A673 (cell line): ENCODE measurements at regions not wholly inside any gene's neighbourhood (a gene's known extent, or its start where the extent isn't known, plus 50 kb on each side); places are given as distances from the start of the nearest gene placed in this dataset.

ENCODE experiments used
- BruUV-seq: library from RNA; stranded (reverse); fragments of 400-500 nt; replicated peaks from 2 replicates; lab custom pipeline; 2021; lab: Mats Ljungman, UMichigan
- CTCF ChIA-PET: fragments of 300-600 bp; sonication (Branson Sonifier 250); formaldehyde crosslinking; loops from one replicate; lab custom pipeline; 2022; ENCODE audit warnings: antibody characterized with exemption; lab: Charles Lee
- POLR2A ChIA-PET: fragments of 300-600 bp; sonication (Branson Sonifier 250); formaldehyde crosslinking; loops from one replicate; lab custom pipeline; 2022; ENCODE audit warnings: antibody characterized with exemption; ENCODE audit not compliant: low non-redundant PET; lab: Charles Lee
- DNase-seq: peaks from one replicate; pipeline ENCODE4 v3.0.0-alpha.2; 2015; ENCODE audit warnings: low spot score
- H3K27ac ChIP-seq: fragments of 200-600 bp; sonication (generic); 2 replicates; pipeline ENCODE4 v1.5.1; 2016; ENCODE audit warnings: mixed run types, low read depth, mild to moderate bottlenecking, mixed read lengths, antibody characterized with exemption, low read length; ENCODE audit not compliant: poor library complexity, severe bottlenecking
- H3K27me3 ChIP-seq: fragments of 200-600 bp; sonication (generic); replicated peaks from 2 replicates; pipeline ENCODE4 v1.6.1; 2017; ENCODE audit warnings: mixed run types, low read depth, mild to moderate bottlenecking, mixed read lengths, antibody characterized with exemption, low read length; ENCODE audit not compliant: insufficient read depth, poor library complexity
- H3K36me3 ChIP-seq: fragments of 200-600 bp; sonication (generic); 2 replicates; pipeline ENCODE4 v1.6.1; 2016; ENCODE audit warnings: mixed run types, mild to moderate bottlenecking, mixed read lengths, antibody characterized with exemption, low read length; ENCODE audit not compliant: insufficient read depth, poor library complexity, severe bottlenecking
- H3K4me1 ChIP-seq: fragments of 200-600 bp; sonication (generic); 2 replicates; pipeline ENCODE4 v1.6.1; 2017; ENCODE audit warnings: mixed run types, mild to moderate bottlenecking, mixed read lengths, antibody characterized with exemption, low read length; ENCODE audit not compliant: insufficient read depth, poor library complexity, severe bottlenecking
- H3K4me3 ChIP-seq: fragments of 200-600 bp; sonication (generic); 2 replicates; pipeline ENCODE4 v1.5.1; 2016; ENCODE audit warnings: low read depth, mixed run types, mild to moderate bottlenecking, mixed read lengths, low read length; ENCODE audit not compliant: poor library complexity, severe bottlenecking
- H3K9me3 ChIP-seq: fragments of 200-600 bp; sonication (generic); 2 replicates; pipeline ENCODE4 v1.6.1; 2016; ENCODE audit warnings: mixed run types, low read depth, mild to moderate bottlenecking, mixed read lengths, antibody characterized with exemption, low read length; ENCODE audit not compliant: poor library complexity, severe bottlenecking
- CTCF ChIP-seq: fragments of 300-800, 200-600 bp; sonication (generic); conservative IDR thresholded peaks from 2 replicates; pipeline ENCODE4 v1.5.1; 2017; ENCODE audit warnings: low read depth, mild to moderate bottlenecking, antibody characterized with exemption, low read length, moderate library complexity, mixed read lengths
- EZH2 ChIP-seq: fragments of 200-600 bp; sonication (generic); IDR thresholded peaks from 2 replicates; pipeline ENCODE4 v1.6.1; 2017; ENCODE audit warnings: borderline replicate concordance, low read depth, mild to moderate bottlenecking, mixed read lengths, antibody characterized with exemption, low read length; ENCODE audit not compliant: poor library complexity, severe bottlenecking
- intact Hi-C: fragments of 100-400 bp; cut with micrococcal nuclease; formaldehyde crosslinking; loops from one replicate; pipeline ENCODE4 v1.10.0; 2022; ENCODE audit not compliant: unreplicated experiment

GRCh38 chr1:239189998-239190512 lies 196.3 kb upstream of the CHRM3 start:
- H3K27me3 ChIP-seq: no peaks in the 10 kb centered on the region
- no peaks in the 10 kb centered on the region for H3K4me1 ChIP-seq
- H3K9me3 ChIP-seq: no peaks in the 10 kb centered on the region
- intact Hi-C loops: no loop called here
- DNase-seq: no peak
- POLR2A ChIA-PET: no interaction called here
- H3K36me3 ChIP-seq: no peaks in the 10 kb centered on the region
- TF ChIP-seq CTCF: no peak
- no peak for TF ChIP-seq EZH2
- no peak overlapping the region for H3K4me3 ChIP-seq
- CTCF ChIA-PET: no interaction called here
- BruUV-seq: no TSS peak
- no peak overlapping the region for H3K27ac ChIP-seq

- POLR2A ChIA-PET: no interaction called here
Observed at GRCh38 chr1:239186487-239186886, 199.9 kb upstream of the CHRM3 start.

GRCh38 chr1:239185245-239185619 lies 201.1 kb upstream of the CHRM3 start:
- POLR2A ChIA-PET: no interaction called here
- CTCF ChIA-PET: no interaction called here
- intact Hi-C loops: no loop called here
- H3K36me3 ChIP-seq: no peaks in the 10 kb centered on the region
- H3K4me3 ChIP-seq: no peak overlapping the region
- no peaks in the 10 kb centered on the region for H3K9me3 ChIP-seq
- DNase-seq: no peak
- no peaks in the 10 kb centered on the region for H3K4me1 ChIP-seq
- no peak overlapping the region for H3K27ac ChIP-seq
- BruUV-seq: no TSS peak
- no peaks in the 10 kb centered on the region for H3K27me3 ChIP-seq
- TF ChIP-seq EZH2 (no peak), CTCF (no peak)

More at GRCh38 chr1:239186487-239186886, 199.9 kb upstream of the CHRM3 start:
- Histone ChIP-seq H3K4me3 (no peak overlapping the region), H3K27me3 (no peaks in the 10 kb centered on the region), H3K36me3 (no peaks in the 10 kb centered on the region), H3K4me1 (no peaks in the 10 kb centered on the region), H3K27ac (no peak overlapping the region), H3K9me3 (no peaks in the 10 kb centered on the region)
- DNase-seq: no peak
- intact Hi-C loops: no loop called here
- no TSS peak for BruUV-seq
- CTCF ChIA-PET: no interaction called here
- TF ChIP-seq EZH2 (no peak), CTCF (no peak)
